ENCODE measurements at regions not wholly inside any gene's neighbourhood (a gene's known extent, or its start where the extent isn't known, plus 50 kb on each side); places are given as distances from the start of the nearest gene placed in this dataset.

- Histone ChIP-seq H3K79me2 (no peaks in the 10 kb centered on the region), H3K27me3 (ENCODE audit: control insufficient read depth, insufficient read depth, low read length) (no peaks in the 10 kb centered on the region), H3K4me1 (no peaks in the 10 kb centered on the region), H3K9me3 (ENCODE audit: control insufficient read depth, low read length) (no peaks in the 10 kb centered on the region), H3K4me3 (ENCODE audit: low read depth, low read length) (no peak overlapping the region), H3K36me3 (ENCODE audit: control insufficient read depth, insufficient read depth, low read length) (no peaks in the 10 kb centered on the region), H3K27ac (no peak overlapping the region), H3K9ac (no peak overlapping the region), H3K4me2 (ENCODE audit: low read length) (no peak overlapping the region), H2AFZ (no peak overlapping the region)
- no peak for TF ChIP-seq CTCF (IDR thresholded peaks at IDR 0.05)
Measured at GRCh38 chr13:53220038-53220437, 191.4 kb downstream of the OLFM4 start.

GRCh38 chr13:53237696-53238095 is 209.1 kb downstream of the OLFM4 start:
- no peaks in the 10 kb centered on the region for H3K79me2 ChIP-seq
- no peak for TF ChIP-seq CTCF (IDR thresholded peaks at IDR 0.05)

GRCh38 chr13:53238261-53238660 is 209.6 kb downstream of the OLFM4 start:
- Histone ChIP-seq H3K4me1 (no peaks in the 10 kb centered on the region), H3K36me3 (ENCODE audit: control insufficient read depth, insufficient read depth, low read length) (no peaks in the 10 kb centered on the region), H3K9me3 (ENCODE audit: control insufficient read depth, low read length) (no peaks in the 10 kb centered on the region), H3K4me3 (ENCODE audit: low read depth, low read length) (no peak overlapping the region), H3K79me2 (no peaks in the 10 kb centered on the region), H2AFZ (no peak overlapping the region), H3K27ac (no peak overlapping the region), H3K27me3 (ENCODE audit: control insufficient read depth, insufficient read depth, low read length) (no peaks in the 10 kb centered on the region), H3K9ac (no peak overlapping the region), H3K4me2 (ENCODE audit: low read length) (no peak overlapping the region)
- TF ChIP-seq CTCF (IDR thresholded peaks at IDR 0.05) = no peak

More at GRCh38 chr13:53237696-53238095, 209.1 kb downstream of the OLFM4 start:
- no peak overlapping the region for H3K4me2 ChIP-seq (ENCODE audit: low read length)
- H3K4me3 ChIP-seq (ENCODE audit: low read depth, low read length) = no peak overlapping the region
- H3K9ac ChIP-seq = no peak overlapping the region
- no peaks in the 10 kb centered on the region for H3K9me3 ChIP-seq (ENCODE audit: control insufficient read depth, low read length)
- H3K36me3 ChIP-seq (ENCODE audit: control insufficient read depth, insufficient read depth, low read length) = no peaks in the 10 kb centered on the region
- no peaks in the 10 kb centered on the region for H3K4me1 ChIP-seq
- H2AFZ ChIP-seq = no peak overlapping the region
- H3K27me3 ChIP-seq (ENCODE audit: control insufficient read depth, insufficient read depth, low read length) = no peaks in the 10 kb centered on the region
- no peak overlapping the region for H3K27ac ChIP-seq

GRCh38 chr13:53240401-53241025 is 211.9 kb downstream of the OLFM4 start:
- no peaks in the 10 kb centered on the region for H3K36me3 ChIP-seq (ENCODE audit: control insufficient read depth, insufficient read depth, low read length)
- no peak overlapping the region for H3K9ac ChIP-seq
- H3K27ac ChIP-seq = no peak overlapping the region
- no peaks in the 10 kb centered on the region for H3K27me3 ChIP-seq (ENCODE audit: control insufficient read depth, insufficient read depth, low read length)
- H3K4me2 ChIP-seq (ENCODE audit: low read length) = no peak overlapping the region
- H3K4me3 ChIP-seq (ENCODE audit: low read depth, low read length) = no peak overlapping the region
- no peaks in the 10 kb centered on the region for H3K4me1 ChIP-seq
- no peaks in the 10 kb centered on the region for H3K79me2 ChIP-seq
- H2AFZ ChIP-seq = no peak overlapping the region
- TF ChIP-seq CTCF (IDR thresholded peaks at IDR 0.05) = no peak
- H3K9me3 ChIP-seq (ENCODE audit: control insufficient read depth, low read length) = no peaks in the 10 kb centered on the region

GRCh38 chr13:53241891-53242348 is 213.3 kb downstream of the OLFM4 start:
- Histone ChIP-seq H3K79me2 (no peaks in the 10 kb centered on the region), H3K4me2 (ENCODE audit: low read length) (no peak overlapping the region), H3K9me3 (ENCODE audit: control insufficient read depth, low read length) (no peaks in the 10 kb centered on the region), H3K36me3 (ENCODE audit: control insufficient read depth, insufficient read depth, low read length) (no peaks in the 10 kb centered on the region), H2AFZ (no peak overlapping the region), H3K4me1 (no peaks in the 10 kb centered on the region), H3K27me3 (ENCODE audit: control insufficient read depth, insufficient read depth, low read length) (no peaks in the 10 kb centered on the region), H3K9ac (no peak overlapping the region), H3K27ac (no peak overlapping the region), H3K4me3 (ENCODE audit: low read depth, low read length) (no peak overlapping the region)
- TF ChIP-seq CTCF (IDR thresholded peaks at IDR 0.05) = no peak
